HUES48 (cell line): ENCODE measurements at regions not wholly inside any gene's neighbourhood (a gene's known extent, or its start where the extent isn't known, plus 50 kb on each side); places are given as distances from the start of the nearest gene placed in this dataset.
"Not testable (repeated sequence)": the region's sequence is repeated elsewhere in the genome, so short reads cannot be mapped to it uniquely, and the experiment has no call there.

Experiments used
- H3K27ac ChIP-seq: one replicate; pipeline ENCODE4 v1.7.0; 2013; ENCODE audit warnings: low read depth, low read length, inconsistent platforms
- H3K27me3 ChIP-seq: 2 replicates; pipeline ENCODE4 v1.6.1; 2013; ENCODE audit warnings: mild to moderate bottlenecking, low read length; ENCODE audit not compliant: control insufficient read depth, insufficient read depth
- H3K36me3 ChIP-seq: 2 replicates; pipeline ENCODE4 v1.6.1; 2013; ENCODE audit warnings: low read length; ENCODE audit not compliant: control insufficient read depth, insufficient read depth
- H3K4me1 ChIP-seq: 2 replicates; pipeline ENCODE4 v1.6.1; 2013; ENCODE audit warnings: mild to moderate bottlenecking, low read length; ENCODE audit not compliant: control insufficient read depth, insufficient read depth
- H3K4me3 ChIP-seq: 2 replicates; pipeline ENCODE4 v1.5.1; 2013; ENCODE audit warnings: mild to moderate bottlenecking, low read depth, low read length
- H3K9ac ChIP-seq: 2 replicates; pipeline ENCODE4 v1.6.1; 2013; ENCODE audit warnings: mild to moderate bottlenecking, low read depth, low read length, moderate library complexity
- H3K9me3 ChIP-seq: 2 replicates; pipeline ENCODE4 v1.6.1; 2013; ENCODE audit warnings: low read length; ENCODE audit not compliant: control insufficient read depth, insufficient read depth

DNA sequence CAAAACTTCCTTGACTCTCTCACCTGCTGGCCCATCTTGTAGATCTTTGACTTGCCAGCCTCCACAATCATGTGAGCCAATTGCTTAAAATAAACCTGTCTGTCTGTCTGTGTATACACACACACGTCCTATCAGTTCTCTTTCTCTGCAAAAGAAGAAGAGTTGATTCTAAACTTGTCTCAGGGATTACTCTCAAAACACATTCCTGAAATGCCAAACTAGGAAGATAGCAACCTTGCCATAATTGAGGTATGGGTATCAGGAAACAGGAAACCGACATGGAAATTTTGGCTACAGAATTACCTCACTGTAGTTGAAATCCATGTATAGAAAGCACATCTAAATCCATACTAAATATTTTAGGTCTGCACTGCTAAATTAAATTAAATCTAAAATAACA is 483.4 kb downstream of the PLK2 start:
- Histone ChIP-seq H3K9me3 (peaks cover 4% of the 10 kb centered on the region; the same call in 1 of the 2 replicates), H3K27me3 (no peaks in the 10 kb centered on the region), H3K4me3 (no peak overlapping the region), H3K36me3 (no peaks in the 10 kb centered on the region), H3K27ac (no peak overlapping the region), H3K4me1 (no peaks in the 10 kb centered on the region), H3K9ac (no peak overlapping the region)

DNA sequence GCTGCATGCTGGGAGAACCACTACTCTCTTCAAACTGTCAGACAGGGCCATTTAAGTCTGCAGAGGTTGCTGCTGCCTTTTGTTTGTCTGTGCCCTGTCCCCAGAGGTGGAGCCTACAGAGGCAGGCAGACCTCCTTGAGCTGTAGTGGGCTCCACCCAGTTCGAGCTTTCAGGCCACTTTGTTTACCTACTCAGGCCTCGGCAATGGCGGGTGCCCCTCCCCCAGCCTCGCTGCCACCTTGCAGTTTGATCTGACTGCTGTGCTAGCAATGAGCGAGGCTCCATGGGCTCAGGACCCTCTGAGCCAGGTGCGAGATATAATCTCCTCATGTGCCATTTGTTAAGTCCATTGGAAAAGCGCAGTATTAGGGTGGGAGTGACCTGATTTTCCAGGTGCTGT is 487.8 kb downstream of the PLK2 start:
- not testable (repeated sequence) for H3K9ac ChIP-seq, H3K4me1 ChIP-seq, H3K36me3 ChIP-seq, H3K4me3 ChIP-seq, H3K27me3 ChIP-seq, H3K27ac ChIP-seq, H3K9me3 ChIP-seq

DNA sequence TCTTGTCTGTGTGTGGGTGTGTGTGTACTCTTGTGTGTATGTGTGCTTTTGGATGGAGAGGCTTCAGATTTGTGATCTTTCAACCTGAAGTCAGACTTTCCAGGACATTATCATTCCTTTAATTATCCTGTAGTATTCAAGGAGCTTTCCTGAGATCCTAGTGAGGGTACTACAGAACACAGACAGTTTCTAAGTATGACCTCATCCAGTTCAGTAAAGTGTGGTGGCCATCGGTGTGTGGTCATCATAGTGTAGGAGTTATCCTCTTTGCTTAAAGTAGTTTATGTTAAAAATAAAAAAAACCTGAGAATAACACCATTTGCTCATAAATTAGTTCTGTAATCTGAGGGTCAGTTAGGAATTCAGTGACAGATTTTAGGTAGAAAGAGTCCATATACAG is 478.0 kb upstream of the ACTBL2 start:
- no peak overlapping the region for H3K27ac ChIP-seq
- no peaks in the 10 kb centered on the region for H3K4me1 ChIP-seq
- H3K9ac ChIP-seq = no peak overlapping the region
- no peak overlapping the region for H3K4me3 ChIP-seq
- no peaks in the 10 kb centered on the region for H3K27me3 ChIP-seq
- no peaks in the 10 kb centered on the region for H3K9me3 ChIP-seq
- no peaks in the 10 kb centered on the region for H3K36me3 ChIP-seq

DNA sequence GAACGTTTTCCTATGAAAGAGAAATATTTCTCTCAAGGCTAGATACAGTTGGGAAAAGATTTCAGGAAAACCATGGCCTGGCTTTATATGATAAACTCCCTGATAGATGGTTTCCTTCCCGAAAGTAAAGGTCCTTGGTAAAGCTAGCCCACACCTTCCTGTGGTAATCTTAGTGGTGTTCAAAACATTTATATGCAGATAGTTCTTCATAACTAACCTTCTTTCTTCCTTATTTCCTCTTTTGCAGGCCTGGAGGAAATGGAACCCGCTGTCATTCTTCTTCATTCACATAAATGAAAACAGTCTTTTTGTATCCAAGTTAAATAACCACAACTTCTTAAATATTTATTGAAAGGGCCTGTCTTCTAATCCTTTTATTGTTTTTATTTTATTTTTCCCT is 474.0 kb upstream of the ACTBL2 start:
- no peaks in the 10 kb centered on the region for H3K36me3 ChIP-seq
- H3K27ac ChIP-seq = no peak overlapping the region
- no peak overlapping the region for H3K9ac ChIP-seq
- H3K27me3 ChIP-seq = no peaks in the 10 kb centered on the region
- no peaks in the 10 kb centered on the region for H3K9me3 ChIP-seq
- H3K4me3 ChIP-seq = no peak overlapping the region
- H3K4me1 ChIP-seq = no peaks in the 10 kb centered on the region

DNA sequence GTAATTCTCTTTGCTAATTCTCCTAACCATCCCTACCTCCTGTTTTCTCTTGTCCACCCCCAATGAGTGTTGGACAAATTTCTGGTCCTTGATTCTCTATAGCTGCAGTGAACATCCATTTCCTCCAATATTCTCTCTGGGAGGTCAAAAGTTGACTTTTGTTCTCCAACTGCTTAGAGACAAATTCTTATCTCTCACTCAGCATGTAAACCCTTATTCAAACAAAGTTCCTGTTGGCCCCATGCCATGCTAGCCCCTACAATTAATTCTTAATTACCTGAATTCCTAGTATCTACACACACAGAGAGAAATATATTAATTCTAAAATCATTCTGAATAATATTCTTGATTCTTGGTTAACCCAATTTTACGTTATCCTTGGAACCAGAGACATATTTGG is 472.9 kb upstream of the ACTBL2 start:
- Histone ChIP-seq H3K4me1 (no peaks in the 10 kb centered on the region), H3K4me3 (no peak overlapping the region), H3K27ac (no peak overlapping the region), H3K9me3 (no peaks in the 10 kb centered on the region), H3K27me3 (no peaks in the 10 kb centered on the region), H3K36me3 (no peaks in the 10 kb centered on the region), H3K9ac (no peak overlapping the region)

DNA sequence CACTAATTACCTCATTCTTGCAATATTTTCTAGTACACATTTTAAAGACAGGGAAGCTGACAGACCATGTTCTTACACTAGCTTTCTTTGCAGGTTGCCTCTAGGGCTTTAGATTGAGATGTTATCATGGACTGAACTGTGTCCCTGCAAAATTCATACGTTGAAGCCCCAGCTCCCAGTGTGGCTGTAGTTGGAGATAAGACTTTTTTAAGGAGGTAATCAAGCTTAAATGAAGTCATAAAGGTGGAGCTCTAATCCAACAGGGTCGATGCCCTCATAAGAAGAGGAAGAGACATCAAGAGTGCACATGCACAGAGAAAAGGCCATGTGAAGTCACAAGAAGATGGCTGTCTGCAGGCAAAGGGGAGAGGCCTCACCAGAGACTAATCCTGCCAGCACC is 471.2 kb upstream of the ACTBL2 start:
- Histone ChIP-seq H3K27ac (no peak overlapping the region), H3K9me3 (no peaks in the 10 kb centered on the region), H3K4me1 (no peaks in the 10 kb centered on the region), H3K27me3 (no peaks in the 10 kb centered on the region), H3K9ac (no peak overlapping the region), H3K36me3 (no peaks in the 10 kb centered on the region), H3K4me3 (no peak overlapping the region)

DNA sequence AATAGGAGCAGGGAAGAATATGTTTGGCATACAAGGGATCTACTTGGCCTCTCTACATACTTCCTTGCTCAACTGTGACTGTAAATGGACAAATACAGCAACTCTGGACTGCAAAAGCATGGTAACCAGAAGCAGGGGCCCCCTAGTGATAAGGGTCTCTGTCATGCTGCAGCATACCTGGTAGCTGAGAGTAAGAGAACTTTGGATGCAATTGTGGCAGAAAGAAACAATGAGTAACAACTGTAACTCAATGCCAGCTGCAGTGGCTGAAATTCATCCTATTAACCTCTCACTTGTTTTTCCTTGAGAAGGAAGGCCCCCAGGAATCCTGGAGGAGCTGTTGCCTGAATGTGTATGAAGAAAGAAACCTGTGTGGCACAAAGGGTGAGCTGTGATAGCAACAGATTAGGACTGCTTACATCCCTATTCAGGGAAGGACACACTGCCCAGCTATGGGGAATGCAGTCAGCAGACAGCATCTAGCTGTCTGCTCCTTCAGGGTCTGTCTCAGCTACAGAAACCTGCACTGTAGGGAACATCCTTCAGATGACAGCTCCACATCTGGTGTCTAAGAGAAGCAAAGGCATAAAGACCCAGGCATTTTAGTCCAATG is 468.1 kb upstream of the ACTBL2 start:
- Histone ChIP-seq H3K4me1 (no peaks in the 10 kb centered on the region), H3K27me3 (no peaks in the 10 kb centered on the region), H3K9me3 (no peaks in the 10 kb centered on the region), H3K27ac (no peak overlapping the region), H3K9ac (no peak overlapping the region), H3K36me3 (no peaks in the 10 kb centered on the region), H3K4me3 (no peak overlapping the region)

DNA sequence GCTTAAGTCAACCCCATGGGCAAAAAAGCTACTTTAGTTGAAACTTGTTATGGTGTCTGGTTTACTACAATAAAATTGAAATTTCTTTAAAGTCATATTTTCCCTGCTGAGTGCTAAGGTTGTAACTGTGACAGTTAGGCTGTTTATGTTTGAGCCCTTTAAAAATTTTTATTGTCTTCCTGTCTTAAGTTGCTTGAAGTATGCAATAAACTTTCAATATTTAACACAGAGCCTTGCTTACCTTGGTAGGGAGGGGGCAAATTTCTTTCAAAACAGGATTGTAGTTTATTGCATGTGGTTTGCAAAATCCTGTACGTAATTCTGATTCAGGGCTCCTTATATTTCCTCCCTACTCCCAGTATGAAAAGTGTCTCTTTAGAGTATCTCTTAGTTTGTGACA is 465.5 kb upstream of the ACTBL2 start:
- Histone ChIP-seq H3K27me3 (no peaks in the 10 kb centered on the region), H3K4me3 (no peak overlapping the region), H3K36me3 (no peaks in the 10 kb centered on the region), H3K9me3 (no peaks in the 10 kb centered on the region), H3K27ac (no peak overlapping the region), H3K4me1 (no peaks in the 10 kb centered on the region), H3K9ac (no peak overlapping the region)

DNA sequence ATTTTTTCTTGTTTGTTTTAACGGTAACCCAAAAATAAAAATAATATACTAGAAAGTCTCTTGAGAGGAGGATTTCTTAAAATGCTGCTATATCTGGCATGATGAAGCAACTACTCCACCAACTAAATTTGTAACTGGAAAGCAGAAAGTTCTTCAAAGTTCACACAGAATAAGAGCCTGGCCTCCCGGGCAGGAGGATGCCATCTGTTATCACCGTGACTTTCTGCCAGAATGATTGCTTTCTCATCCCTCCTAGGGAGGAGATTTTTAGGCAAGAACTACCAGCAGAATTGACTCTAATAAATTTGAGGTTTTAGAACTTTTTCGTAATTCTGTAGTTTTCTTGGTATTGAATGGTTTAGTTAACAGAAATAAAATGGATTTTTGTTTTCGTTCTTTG is 464.6 kb upstream of the ACTBL2 start:
- H3K9ac ChIP-seq = no peak overlapping the region
- no peak overlapping the region for H3K4me3 ChIP-seq
- H3K36me3 ChIP-seq = no peaks in the 10 kb centered on the region
- H3K4me1 ChIP-seq = no peaks in the 10 kb centered on the region
- H3K27me3 ChIP-seq = no peaks in the 10 kb centered on the region
- H3K27ac ChIP-seq = no peak overlapping the region
- no peaks in the 10 kb centered on the region for H3K9me3 ChIP-seq

DNA sequence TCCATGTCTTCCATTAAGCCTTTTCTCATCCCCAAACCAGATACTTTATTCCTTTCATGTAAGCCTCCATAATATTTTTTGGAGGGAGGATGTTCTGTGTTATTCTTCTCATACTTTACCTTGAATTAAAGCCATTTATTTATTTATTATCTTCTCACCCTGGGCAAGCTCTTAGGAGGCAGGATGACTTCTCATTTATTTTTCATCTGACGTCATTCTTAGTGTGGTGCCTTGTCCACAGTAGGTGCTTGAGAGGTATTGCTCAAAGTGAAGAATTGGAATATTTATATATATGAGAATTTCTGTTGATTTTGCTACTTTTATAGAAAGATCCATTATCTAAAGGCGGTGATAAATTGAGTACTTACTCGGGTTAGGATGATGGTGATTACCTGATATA is 458.3 kb upstream of the ACTBL2 start:
- Histone ChIP-seq H3K27me3 (no peaks in the 10 kb centered on the region), H3K36me3 (no peaks in the 10 kb centered on the region), H3K9ac (no peak overlapping the region), H3K4me1 (no peaks in the 10 kb centered on the region), H3K4me3 (no peak overlapping the region), H3K27ac (no peak overlapping the region), H3K9me3 (no peaks in the 10 kb centered on the region)

DNA sequence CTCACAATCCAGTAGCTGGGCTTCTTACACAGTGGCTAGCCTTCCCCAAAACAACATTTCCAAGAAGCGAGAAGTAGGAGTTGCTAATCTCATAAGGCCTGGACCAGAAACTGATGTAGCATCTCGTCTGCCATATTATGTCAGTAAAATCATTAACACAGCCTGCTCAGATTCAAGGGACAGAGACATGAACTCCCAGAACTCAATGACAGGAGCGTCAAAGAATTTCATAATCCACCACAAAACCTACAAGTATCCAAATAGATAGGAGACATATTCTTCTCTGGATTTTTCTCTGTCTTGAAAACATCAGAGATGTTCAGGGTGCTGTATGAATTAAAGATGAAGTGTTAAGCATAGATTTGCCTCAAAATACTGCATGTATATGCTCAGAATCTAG is 457.6 kb upstream of the ACTBL2 start:
- H3K36me3 ChIP-seq = no peaks in the 10 kb centered on the region
- H3K4me3 ChIP-seq = no peak overlapping the region
- H3K27me3 ChIP-seq = no peaks in the 10 kb centered on the region
- H3K27ac ChIP-seq = no peak overlapping the region
- no peaks in the 10 kb centered on the region for H3K4me1 ChIP-seq
- no peaks in the 10 kb centered on the region for H3K9me3 ChIP-seq
- H3K9ac ChIP-seq = no peak overlapping the region

DNA sequence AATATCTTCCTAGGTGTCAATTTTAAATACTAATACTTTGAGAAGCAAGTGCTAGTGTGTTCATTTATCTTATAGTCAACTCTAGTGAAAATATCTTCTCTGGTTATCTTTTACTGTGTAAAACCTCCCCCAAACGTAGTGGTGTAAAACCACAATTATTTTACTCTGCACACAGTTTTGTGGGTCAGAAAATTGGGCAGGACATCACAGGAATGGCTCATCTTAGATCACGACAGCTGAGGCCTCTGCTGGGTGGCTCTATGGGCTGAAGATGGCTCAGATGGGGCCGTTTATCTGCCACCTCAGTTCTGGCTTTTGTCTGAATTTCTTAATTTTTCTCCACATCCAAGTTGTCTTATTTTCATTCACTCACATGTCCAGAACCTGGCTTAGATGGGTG is 457.2 kb upstream of the ACTBL2 start:
- H3K36me3 ChIP-seq = no peaks in the 10 kb centered on the region

More for the DNA sequence above, 457.2 kb upstream of the ACTBL2 start:
- H3K9me3 ChIP-seq = no peaks in the 10 kb centered on the region
- H3K27me3 ChIP-seq = no peaks in the 10 kb centered on the region
- H3K4me3 ChIP-seq = no peak overlapping the region
- no peaks in the 10 kb centered on the region for H3K4me1 ChIP-seq
- H3K27ac ChIP-seq = no peak overlapping the region
- no peak overlapping the region for H3K9ac ChIP-seq
